Left lung (tissue), 4 donors: ENCODE measurements at regions not wholly inside any gene's neighbourhood (a gene's known extent, or its start where the extent isn't known, plus 50 kb on each side); places are given as distances from the start of the nearest gene placed in this dataset.

ENCODE experiments used
- ATAC-seq: fragments of 200-7000 bp; cut with Tn5 transposase; one replicate; pipeline ENCODE4 v1.9.1; 2020; ENCODE audit warnings: moderate library complexity
- DNase-seq, 4 donors: peaks; one replicate each; pipeline ENCODE4 v3.0.0-alpha.2; 2013 to 2020
- H3K27ac ChIP-seq, 2 donors: fragments of 200-600 bp; sonication (generic) in 1 of 2; one replicate each; pipeline versions ENCODE4 v1.5.0 to v1.8.0; 2020 to 2021
- H3K27me3 ChIP-seq, 2 donors: fragments of 200-600 bp; sonication (generic) in 1 of 2; one replicate each; pipeline versions ENCODE4 v1.5.0 to v1.8.0; 2020 to 2021
- H3K36me3 ChIP-seq, 2 donors: fragments of 200-600 bp; sonication (generic) in 1 of 2; one replicate each; pipeline versions ENCODE4 v1.5.0 to v1.8.0; 2020 to 2021
- H3K4me1 ChIP-seq, 2 donors: fragments of 200-600 bp; one replicate each; pipeline ENCODE4 v1.8.0; 2021
- H3K4me3 ChIP-seq, 2 donors: fragments of 200-600 bp; sonication (generic) in 1 of 2; one replicate each; pipeline versions ENCODE4 v1.5.0 to v1.8.0; 2020 to 2021; ENCODE audit warnings: mild to moderate bottlenecking in 1 of 2
- H3K9me3 ChIP-seq, 2 donors: fragments of 200-600 bp; sonication (generic) in 1 of 2; one replicate each; pipeline versions ENCODE4 v1.5.0 to v1.8.0; 2020 to 2021
- CTCF ChIP-seq, 2 donors: fragments of 200-600 bp; sonication (generic) in 1 of 2; IDR thresholded peaks; one replicate each; pipeline versions ENCODE4 v1.5.0 to v1.8.0; 2021; ENCODE audit warnings: antibody characterized with exemption in 2 of 2
- intact Hi-C, 2 donors: fragments of 100-400 bp; cut with DNase I; formaldehyde crosslinking; loops; one replicate each; pipeline versions ENCODE4 v1.11.2 to v1.14.2; 2022
- donor health status: DM: no; HTN: yes; CAD: no.
- donor health status: DM: no; HTN: no; CAD: no.

- Histone ChIP-seq H3K4me3 (no peak overlapping the region), H3K4me1 (no peaks in the 10 kb centered on the region), H3K9me3 (peaks cover 0 to 2% of the 10 kb centered on the region in 2 donors), H3K27me3 (no peaks in the 10 kb centered on the region), H3K27ac (no peak overlapping the region), H3K36me3 (no peaks in the 10 kb centered on the region)
- no peak for DNase-seq
- intact Hi-C loops: no loop called here
- ATAC-seq: no peak
- TF ChIP-seq CTCF (IDR thresholded peaks at IDR 0.05): no peak
Observed at GRCh38 chr5:165779505-165779904, 2274.1 kb downstream of the MAT2B start.

- TF ChIP-seq CTCF (IDR thresholded peaks at IDR 0.05): no peak
- no peak overlapping the region for H3K27ac ChIP-seq
- no peaks in the 10 kb centered on the region for H3K4me1 ChIP-seq
- peaks cover 0 to 2% of the 10 kb centered on the region in 2 donors for H3K9me3 ChIP-seq
- no peaks in the 10 kb centered on the region for H3K27me3 ChIP-seq
- ATAC-seq (no peak), DNase-seq (no peak)
- no peaks in the 10 kb centered on the region for H3K36me3 ChIP-seq
- H3K4me3 ChIP-seq: no peak overlapping the region
- intact Hi-C loops: no loop called here
Observed at GRCh38 chr5:165780901-165781300, 2275.5 kb downstream of the MAT2B start.

- no peak for DNase-seq
- H3K4me3 ChIP-seq: no peak overlapping the region
- intact Hi-C loops: no loop called here
- TF ChIP-seq CTCF (IDR thresholded peaks at IDR 0.05): no peak
- no peak for ATAC-seq
- H3K27me3 ChIP-seq: no peaks in the 10 kb centered on the region
- no peaks in the 10 kb centered on the region for H3K4me1 ChIP-seq
- peaks cover 0 to 2% of the 10 kb centered on the region in 2 donors for H3K9me3 ChIP-seq
- H3K27ac ChIP-seq: no peak overlapping the region
- no peaks in the 10 kb centered on the region for H3K36me3 ChIP-seq
Observed at GRCh38 chr5:165781738-165782137, 2276.3 kb downstream of the MAT2B start.

GRCh38 chr5:165783024-165783423 lies 2277.6 kb downstream of the MAT2B start:
- ATAC-seq (no peak), DNase-seq (no peak)
- Histone ChIP-seq H3K27ac (no peak overlapping the region), H3K27me3 (no peaks in the 10 kb centered on the region), H3K4me3 (no peak overlapping the region), H3K9me3 (peaks cover 0 to 5% of the 10 kb centered on the region in 2 donors), H3K36me3 (no peaks in the 10 kb centered on the region), H3K4me1 (no peaks in the 10 kb centered on the region)
- TF ChIP-seq CTCF (IDR thresholded peaks at IDR 0.05): no peak
- intact Hi-C loops: no loop called here

GRCh38 chr5:165786073-165786472 lies 2280.7 kb downstream of the MAT2B start:
- Histone ChIP-seq H3K27ac (no peak overlapping the region), H3K4me3 (no peak overlapping the region), H3K9me3 (peaks cover 0 to 5% of the 10 kb centered on the region in 2 donors), H3K27me3 (no peaks in the 10 kb centered on the region), H3K36me3 (no peaks in the 10 kb centered on the region), H3K4me1 (no peaks in the 10 kb centered on the region)
- ATAC-seq (no peak), DNase-seq (no peak)
- no peak for TF ChIP-seq CTCF (IDR thresholded peaks at IDR 0.05)
- intact Hi-C loops: no loop called here
